ENCODE measurements at regions not wholly inside any gene's neighbourhood (a gene's known extent, or its start where the extent isn't known, plus 50 kb on each side); places are given as distances from the start of the nearest gene placed in this dataset.

DNA sequence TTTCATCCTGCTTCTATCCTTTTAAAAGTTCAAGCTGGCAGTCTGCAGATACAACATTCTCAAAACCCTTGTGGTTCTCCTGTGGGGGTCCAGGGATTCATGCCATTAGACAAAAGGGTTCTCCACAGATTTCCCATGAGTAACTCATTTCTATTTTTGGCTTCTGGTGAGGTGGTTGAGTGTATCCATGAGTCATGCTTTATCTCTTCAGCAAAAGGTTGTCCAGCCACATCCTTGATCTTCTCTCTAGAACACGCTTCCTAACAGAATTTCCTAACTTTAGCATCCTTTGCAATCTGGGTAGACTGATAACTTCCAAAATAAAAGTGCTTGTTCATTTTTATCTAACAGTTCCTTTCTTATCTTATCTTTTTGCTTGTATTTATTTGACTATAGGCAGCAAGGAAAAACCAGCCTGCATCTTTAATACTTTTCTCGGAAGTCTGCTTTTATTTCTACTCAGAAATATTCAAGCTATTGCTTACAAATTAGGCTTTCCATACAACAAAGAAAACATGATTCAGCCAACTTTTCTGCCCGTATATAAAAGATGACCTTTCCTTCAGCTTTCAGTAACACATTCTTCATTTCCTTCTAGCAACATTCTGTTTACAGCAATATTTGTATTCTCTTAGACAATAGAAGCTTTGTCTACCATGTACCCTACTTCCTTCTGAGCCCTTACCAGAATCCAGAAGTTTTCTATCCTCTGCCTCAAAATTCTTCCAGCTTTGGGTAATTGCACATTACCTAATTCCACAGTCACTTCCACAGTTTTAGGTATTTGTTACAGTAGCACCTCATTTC is 79.3 kb upstream of the IL6 start:
- no peak for TF ChIP-seq HNF4A (conservative IDR thresholded peaks at IDR 0.05)
- TF ChIP-seq FOXA1 (IDR thresholded peaks at IDR 0.05), result no peak
- no peak for TF ChIP-seq EGR1 (IDR thresholded peaks at IDR 0.05; ENCODE audit: low read depth in 2 of 2)
- TF ChIP-seq, protein P1, sequence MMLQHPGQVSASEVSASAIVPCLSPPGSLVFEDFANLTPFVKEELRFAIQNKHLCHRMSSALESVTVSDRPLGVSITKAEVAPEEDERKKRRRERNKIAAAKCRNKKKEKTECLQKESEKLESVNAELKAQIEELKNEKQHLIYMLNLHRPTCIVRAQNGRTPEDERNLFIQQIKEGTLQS (IDR thresholded peaks at IDR 0.05), result no peak
- no peak for TF ChIP-seq TAF1 (conservative IDR thresholded peaks at IDR 0.05)
- TF ChIP-seq, protein P2, sequence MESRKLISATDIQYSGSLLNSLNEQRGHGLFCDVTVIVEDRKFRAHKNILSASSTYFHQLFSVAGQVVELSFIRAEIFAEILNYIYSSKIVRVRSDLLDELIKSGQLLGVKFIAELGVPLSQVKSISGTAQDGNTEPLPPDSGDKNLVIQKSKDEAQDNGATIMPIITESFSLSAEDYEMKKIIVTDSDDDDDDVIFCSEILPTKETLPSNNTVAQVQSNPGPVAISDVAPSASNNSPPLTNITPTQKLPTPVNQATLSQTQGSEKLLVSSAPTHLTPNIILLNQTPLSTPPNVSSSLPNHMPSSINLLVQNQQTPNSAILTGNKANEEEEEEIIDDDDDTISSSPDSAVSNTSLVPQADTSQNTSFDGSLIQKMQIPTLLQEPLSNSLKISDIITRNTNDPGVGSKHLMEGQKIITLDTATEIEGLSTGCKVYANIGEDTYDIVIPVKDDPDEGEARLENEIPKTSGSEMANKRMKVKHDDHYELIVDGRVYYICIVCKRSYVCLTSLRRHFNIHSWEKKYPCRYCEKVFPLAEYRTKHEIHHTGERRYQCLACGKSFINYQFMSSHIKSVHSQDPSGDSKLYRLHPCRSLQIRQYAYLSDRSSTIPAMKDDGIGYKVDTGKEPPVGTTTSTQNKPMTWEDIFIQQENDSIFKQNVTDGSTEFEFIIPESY (IDR thresholded peaks at IDR 0.05), result no peak
- TF ChIP-seq, protein P3, sequence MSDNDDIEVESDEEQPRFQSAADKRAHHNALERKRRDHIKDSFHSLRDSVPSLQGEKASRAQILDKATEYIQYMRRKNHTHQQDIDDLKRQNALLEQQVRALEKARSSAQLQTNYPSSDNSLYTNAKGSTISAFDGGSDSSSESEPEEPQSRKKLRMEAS (IDR thresholded peaks at IDR 0.05), result no peak
- no peak for TF ChIP-seq RAD21 (IDR thresholded peaks at IDR 0.05)
- no peak for TF ChIP-seq JUND (IDR thresholded peaks at IDR 0.05)
- TF ChIP-seq, protein P4, sequence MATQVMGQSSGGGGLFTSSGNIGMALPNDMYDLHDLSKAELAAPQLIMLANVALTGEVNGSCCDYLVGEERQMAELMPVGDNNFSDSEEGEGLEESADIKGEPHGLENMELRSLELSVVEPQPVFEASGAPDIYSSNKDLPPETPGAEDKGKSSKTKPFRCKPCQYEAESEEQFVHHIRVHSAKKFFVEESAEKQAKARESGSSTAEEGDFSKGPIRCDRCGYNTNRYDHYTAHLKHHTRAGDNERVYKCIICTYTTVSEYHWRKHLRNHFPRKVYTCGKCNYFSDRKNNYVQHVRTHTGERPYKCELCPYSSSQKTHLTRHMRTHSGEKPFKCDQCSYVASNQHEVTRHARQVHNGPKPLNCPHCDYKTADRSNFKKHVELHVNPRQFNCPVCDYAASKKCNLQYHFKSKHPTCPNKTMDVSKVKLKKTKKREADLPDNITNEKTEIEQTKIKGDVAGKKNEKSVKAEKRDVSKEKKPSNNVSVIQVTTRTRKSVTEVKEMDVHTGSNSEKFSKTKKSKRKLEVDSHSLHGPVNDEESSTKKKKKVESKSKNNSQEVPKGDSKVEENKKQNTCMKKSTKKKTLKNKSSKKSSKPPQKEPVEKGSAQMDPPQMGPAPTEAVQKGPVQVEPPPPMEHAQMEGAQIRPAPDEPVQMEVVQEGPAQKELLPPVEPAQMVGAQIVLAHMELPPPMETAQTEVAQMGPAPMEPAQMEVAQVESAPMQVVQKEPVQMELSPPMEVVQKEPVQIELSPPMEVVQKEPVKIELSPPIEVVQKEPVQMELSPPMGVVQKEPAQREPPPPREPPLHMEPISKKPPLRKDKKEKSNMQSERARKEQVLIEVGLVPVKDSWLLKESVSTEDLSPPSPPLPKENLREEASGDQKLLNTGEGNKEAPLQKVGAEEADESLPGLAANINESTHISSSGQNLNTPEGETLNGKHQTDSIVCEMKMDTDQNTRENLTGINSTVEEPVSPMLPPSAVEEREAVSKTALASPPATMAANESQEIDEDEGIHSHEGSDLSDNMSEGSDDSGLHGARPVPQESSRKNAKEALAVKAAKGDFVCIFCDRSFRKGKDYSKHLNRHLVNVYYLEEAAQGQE (IDR thresholded peaks at IDR 0.05), result no peak
- no peak for TF ChIP-seq SP1 (IDR thresholded peaks at IDR 0.05)
- TF ChIP-seq YY1 (IDR thresholded peaks at IDR 0.05), result no peak
- no peak for TF ChIP-seq GABPA (IDR thresholded peaks at IDR 0.05 in 1 of 2, conservative IDR thresholded peaks at IDR 0.05 in 1 of 2)
- Histone ChIP-seq H3K27ac (ENCODE audit: low read depth in 1 of 2, low read length in 2 of 2) (no peak overlapping the region), H3K9me3 (ENCODE audit: control insufficient read depth in 4 of 4, low read length in 3 of 4) (peaks cover 4 to 25% (median 8%) of the 10 kb centered on the region in 4 donors), H3K27me3 (ENCODE audit: control insufficient read depth in 4 of 4, insufficient read depth in 4 of 4, low read length in 3 of 4) (no peaks in the 10 kb centered on the region), H3K4me1 (ENCODE audit: control insufficient read depth in 4 of 4, insufficient read depth in 4 of 4, low read length in 3 of 4) (no peaks in the 10 kb centered on the region), H3K9ac (ENCODE audit: low read depth in 1 of 2, low read length in 2 of 2) (no peak overlapping the region), H3K4me3 (ENCODE audit: low read depth in 1 of 3, low read length in 3 of 3) (no peak overlapping the region), H3K36me3 (ENCODE audit: control insufficient read depth in 4 of 4, insufficient read depth in 3 of 4, low read depth in 1 of 4, low read length in 3 of 4) (no peaks in the 10 kb centered on the region)
- DNase-seq (ENCODE audit: low spot score), result no peak
- WGBS, result 67% methylated on average over 3 of the region's 3 CpGs

DNA sequence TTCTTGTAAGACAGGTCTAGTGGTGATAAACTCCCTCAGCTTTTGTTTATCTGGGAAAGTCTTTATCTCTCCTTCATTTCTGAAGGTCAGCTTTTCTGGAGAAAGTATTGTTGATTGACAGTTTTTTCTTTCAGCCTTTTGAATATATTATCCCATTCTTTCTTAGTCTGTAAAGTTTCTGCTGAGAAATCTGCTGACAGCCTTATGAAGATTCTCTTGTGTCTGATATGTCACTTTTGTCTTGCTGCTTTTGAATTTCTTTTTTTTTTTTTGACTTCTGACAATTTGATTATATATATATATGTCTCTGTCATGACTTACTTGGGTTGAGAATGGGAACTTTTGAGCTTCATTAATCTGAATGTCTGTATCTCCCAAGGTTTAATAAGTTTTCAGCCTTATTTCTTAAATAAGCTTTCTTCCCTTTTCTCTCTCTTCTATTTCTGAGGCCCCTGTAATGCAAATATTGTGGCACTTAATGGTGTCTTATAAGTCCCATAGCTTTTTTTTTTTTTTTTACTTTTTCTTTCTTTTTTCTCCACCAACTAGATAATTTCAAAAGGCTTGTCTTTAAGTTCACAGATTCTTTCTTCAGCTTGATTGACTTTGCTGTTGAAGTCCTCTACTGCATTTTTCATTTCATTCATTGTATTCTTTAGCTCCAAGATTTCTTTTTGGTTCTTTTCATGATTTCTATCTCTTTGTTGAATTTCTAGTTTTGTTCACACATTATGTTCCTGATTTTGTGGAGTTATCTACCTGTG is 81.4 kb upstream of the IL6 start:
- H3K4me3 ChIP-seq (ENCODE audit: low read depth in 1 of 3, low read length in 3 of 3), result no peak overlapping the region
- H3K27ac ChIP-seq (ENCODE audit: low read depth in 1 of 2, low read length in 2 of 2), result no peak overlapping the region
- no peak overlapping the region for H3K9ac ChIP-seq (ENCODE audit: low read depth in 1 of 2, low read length in 2 of 2)
- TF ChIP-seq, protein P4 (IDR thresholded peaks at IDR 0.05), result no peak
- TF ChIP-seq, protein P3 (IDR thresholded peaks at IDR 0.05), result no peak
- TF ChIP-seq SP1 (IDR thresholded peaks at IDR 0.05) (no peak), FOXA1 (IDR thresholded peaks at IDR 0.05) (no peak), TAF1 (conservative IDR thresholded peaks at IDR 0.05) (no peak), HNF4G (IDR thresholded peaks at IDR 0.05) (no peak), RAD21 (IDR thresholded peaks at IDR 0.05) (no peak), YY1 (IDR thresholded peaks at IDR 0.05) (no peak), EGR1 (IDR thresholded peaks at IDR 0.05; ENCODE audit: low read depth in 2 of 2) (no peak), FOXA2 (IDR thresholded peaks at IDR 0.05) (no peak), NR2F2 (IDR thresholded peaks at IDR 0.05) (no peak), RXRA (IDR thresholded peaks at IDR 0.05) (no peak)
- peaks cover 6 to 29% (median 8%) of the 10 kb centered on the region in 4 donors for H3K9me3 ChIP-seq (ENCODE audit: control insufficient read depth in 4 of 4, low read length in 3 of 4)
- no peaks in the 10 kb centered on the region for H3K36me3 ChIP-seq (ENCODE audit: control insufficient read depth in 4 of 4, insufficient read depth in 3 of 4, low read depth in 1 of 4, low read length in 3 of 4)
- H3K4me1 ChIP-seq (ENCODE audit: control insufficient read depth in 4 of 4, insufficient read depth in 4 of 4, low read length in 3 of 4), result no peaks in the 10 kb centered on the region
- no peaks in the 10 kb centered on the region for H3K27me3 ChIP-seq (ENCODE audit: control insufficient read depth in 4 of 4, insufficient read depth in 4 of 4, low read length in 3 of 4)
- DNase-seq (ENCODE audit: low spot score), result no peak

All from liver (tissue), 7 donors.